T1000 (cell line): ENCODE measurements at regions not wholly inside any gene's neighbourhood (a gene's known extent, or its start where the extent isn't known, plus 50 kb on each side); places are given as distances from the start of the nearest gene placed in this dataset.
A peak's percentile ranks its signal among the peaks of the same experiment; 100 is the strongest.
"Not testable (repeated sequence)": the region's sequence is repeated elsewhere in the genome, so short reads cannot be mapped to it uniquely, and the experiment has no call there.

Experiments
- DNase-seq: peaks from one replicate; lab custom pipeline; 2025; ENCODE audit warnings: mixed read lengths; lab: John Stamatoyannopoulos, UW

DNA sequence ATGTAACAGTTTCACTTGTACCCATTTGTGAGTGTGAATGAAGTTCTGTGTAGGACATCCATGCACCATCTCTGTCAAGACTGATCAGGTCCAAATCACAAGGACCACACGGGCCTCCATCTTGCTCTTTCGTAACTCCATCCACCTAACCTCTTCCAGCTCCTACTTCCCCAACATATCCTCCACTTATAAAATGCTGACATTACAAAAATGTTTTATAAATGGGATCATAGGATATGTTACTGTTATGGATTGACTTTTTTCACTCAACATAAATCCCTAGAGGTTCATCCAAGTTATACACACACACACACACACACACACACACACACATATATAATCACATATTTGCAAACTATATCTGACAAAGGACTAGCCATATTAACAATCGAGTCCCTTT is 476.8 kb downstream of the ZNF516 start:
- no peak for DNase-seq

DNA sequence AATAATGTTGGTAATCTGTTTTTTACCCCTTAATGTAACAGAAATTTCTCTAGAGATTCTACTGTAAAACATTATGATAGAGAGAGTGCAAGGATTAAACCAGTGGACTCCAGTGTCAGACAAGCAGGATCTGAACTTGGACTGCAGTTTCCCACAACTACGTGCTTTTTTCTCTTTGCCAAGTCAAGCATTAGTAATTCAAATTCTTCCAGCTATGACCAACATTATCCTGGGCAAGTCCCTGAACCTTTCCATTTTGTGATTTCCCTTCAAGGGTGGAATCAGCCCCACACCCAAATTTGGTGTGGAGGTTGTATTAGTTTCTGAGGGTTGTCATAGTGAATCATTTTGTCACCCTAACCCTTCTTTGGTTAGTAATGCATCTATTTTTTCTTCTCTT is 482.0 kb downstream of the ZNF516 start:
- no peak for DNase-seq

- DNase-seq = no peak
Observed at GRCh38 chr18:76005632-76006208, 489.3 kb downstream of the ZNF516 start.

- DNase-seq = not testable (repeated sequence)
Observed at GRCh38 chr18:75987913-75988312, 507.1 kb downstream of the ZNF516 start.

DNA sequence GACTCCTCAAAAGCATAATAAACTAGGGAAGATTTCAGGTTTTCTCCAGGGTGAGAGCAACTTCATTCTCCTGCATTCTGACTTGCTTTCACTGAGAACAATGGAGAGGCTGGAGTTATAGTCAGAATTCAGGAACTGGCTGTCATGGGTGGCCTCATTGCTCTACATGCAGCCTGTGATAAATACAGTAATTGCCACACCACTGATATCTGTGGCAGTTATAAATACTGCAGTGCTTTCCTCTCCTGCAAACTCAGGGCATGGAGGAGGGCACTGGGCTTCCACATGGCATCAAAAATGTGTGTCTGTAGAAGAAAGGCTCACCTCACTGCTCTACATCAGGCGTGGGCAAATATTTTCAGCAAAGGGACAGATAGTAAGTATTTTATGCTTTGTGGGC is 510.2 kb downstream of the ZNF516 start:
- no peak for DNase-seq

DNA sequence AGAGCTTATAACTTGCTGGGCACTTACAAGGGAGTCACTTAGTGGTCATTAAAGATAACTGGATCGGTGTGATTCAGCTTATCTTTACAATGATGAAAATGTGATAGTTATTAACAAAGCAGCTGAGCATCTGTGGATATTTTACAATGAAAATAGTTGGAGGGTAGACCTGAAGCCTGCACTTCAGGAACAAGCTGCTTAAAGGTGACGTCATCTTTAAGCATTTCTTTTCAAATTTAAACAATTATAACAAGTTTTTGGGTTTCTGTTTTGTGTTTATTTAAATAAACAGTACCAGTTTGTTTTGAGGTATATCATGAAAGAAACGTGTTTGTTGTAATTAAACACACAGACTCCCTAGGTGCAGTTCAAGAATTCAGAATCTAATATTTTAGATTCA is 513.9 kb downstream of the ZNF516 start:
- DNase-seq = no peak

DNA sequence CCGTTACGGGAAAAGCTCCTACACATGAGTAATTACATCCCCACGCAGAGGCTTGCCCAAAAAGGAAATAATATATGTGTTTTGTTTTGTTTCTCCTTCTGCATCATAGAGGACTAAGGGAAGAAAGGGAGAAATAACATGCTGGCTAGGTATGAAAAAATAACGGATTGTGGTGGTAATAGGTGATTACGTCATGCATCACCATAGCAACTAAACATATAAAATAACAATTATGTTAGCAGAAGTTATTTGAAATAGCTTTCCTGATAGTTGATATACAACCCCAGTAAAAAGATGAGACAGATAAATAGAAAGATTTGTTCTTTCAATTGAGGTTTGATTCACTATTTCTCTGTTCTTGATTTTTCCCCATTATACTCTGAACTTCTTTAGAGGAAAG is 518.0 kb downstream of the ZNF516 start:
- DNase-seq = no peak

- DNase-seq = no peak
Observed at GRCh38 chr18:75970212-75970611, 524.8 kb downstream of the ZNF516 start.

DNA sequence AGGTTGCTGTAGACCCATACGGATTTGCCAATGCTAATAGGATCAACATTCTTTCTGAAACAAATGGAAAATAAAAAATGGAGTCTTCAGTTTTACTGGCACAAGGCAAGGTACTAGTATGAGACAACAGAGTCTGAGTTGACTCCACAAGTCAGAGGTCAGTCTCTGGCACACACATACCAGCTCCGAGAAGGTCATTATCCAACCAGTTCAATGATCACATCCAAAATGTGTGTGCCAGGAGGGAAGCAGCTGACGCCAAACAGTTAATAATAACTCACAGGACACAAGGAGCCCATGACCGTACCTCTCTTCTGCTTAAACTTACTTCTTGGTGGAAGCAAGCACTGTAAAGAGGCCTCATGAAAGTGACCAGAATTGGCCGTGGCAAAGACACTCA is 528.6 kb downstream of the ZNF516 start:
- no peak for DNase-seq

GRCh38 chr18:75962036-75962572 is 532.9 kb downstream of the ZNF516 start:
- no peak for DNase-seq

GRCh38 chr18:75960356-75960755 is 532.9 kb upstream of the SMIM21 start:
- DNase-seq = not testable (repeated sequence)

- no peak for DNase-seq
Observed at GRCh38 chr18:75959150-75959549, 531.6 kb upstream of the SMIM21 start.

DNA sequence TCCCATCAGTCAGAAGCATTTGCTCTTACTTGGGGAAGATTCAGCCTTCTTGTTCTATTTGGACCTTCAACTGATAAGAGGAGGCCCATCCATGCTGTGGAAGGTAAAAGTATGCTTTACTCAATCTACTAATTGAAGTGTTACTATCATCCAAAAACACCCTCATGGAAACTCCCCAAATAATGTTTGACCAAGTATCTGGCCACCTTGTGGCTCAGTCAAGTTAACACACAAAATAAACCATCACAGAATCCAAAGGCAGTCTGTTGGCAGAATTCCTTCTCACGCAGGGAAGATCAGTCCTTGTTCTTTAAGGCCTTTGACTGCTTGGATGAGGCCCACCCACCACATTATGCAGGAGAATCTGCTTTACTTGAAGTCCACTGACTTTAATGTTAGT is 531.2 kb upstream of the SMIM21 start:
- no peak for DNase-seq

GRCh38 chr18:75945265-75945933 is 517.9 kb upstream of the SMIM21 start:
- no peak for DNase-seq

- no peak for DNase-seq
Observed at GRCh38 chr18:75937306-75937705, 509.8 kb upstream of the SMIM21 start.

DNA sequence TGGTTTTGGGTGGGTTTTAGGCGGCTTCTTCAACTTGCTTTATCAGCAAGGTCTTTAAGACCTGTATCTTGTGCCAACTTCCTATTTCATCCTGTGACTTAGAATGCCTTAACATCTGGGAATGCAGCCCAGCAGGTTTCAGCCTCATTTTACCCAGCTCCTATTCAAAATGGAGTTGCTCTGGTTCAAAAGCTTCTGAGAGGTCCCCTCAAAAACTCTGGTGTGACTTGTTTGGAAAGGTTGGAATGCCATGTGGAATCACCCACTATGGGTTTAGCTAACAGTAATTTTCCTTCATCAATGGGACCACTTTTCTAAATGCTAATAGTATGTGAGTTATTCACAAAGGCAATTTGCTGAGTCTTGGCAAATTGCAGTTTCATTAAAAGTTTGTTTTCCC is 509.4 kb upstream of the SMIM21 start:
- DNase-seq = no peak

DNA sequence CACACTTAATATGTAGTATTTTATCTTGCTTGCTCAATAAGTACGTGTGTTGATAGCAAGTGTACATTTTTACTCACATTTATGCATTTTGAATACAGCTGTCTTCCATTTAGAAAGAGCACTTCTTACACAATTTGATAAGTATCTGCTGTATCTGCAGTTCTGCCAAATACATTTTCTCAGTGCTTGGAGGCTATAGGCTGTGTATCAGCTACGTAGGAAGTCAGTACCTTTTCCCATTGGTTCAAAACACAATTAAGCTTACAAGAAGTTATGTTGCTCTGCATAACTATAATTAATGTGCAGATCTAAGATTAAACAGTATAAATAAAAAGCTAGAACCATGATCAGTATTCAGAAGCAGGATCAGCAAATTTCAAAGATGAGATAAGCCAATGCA is 503.6 kb upstream of the SMIM21 start:
- DNase-seq = no peak

- DNase-seq = no peak
Observed at GRCh38 chr18:75928706-75929105, 501.2 kb upstream of the SMIM21 start.

- no peak for DNase-seq
Observed at GRCh38 chr18:75927791-75928190, 500.3 kb upstream of the SMIM21 start.

DNA sequence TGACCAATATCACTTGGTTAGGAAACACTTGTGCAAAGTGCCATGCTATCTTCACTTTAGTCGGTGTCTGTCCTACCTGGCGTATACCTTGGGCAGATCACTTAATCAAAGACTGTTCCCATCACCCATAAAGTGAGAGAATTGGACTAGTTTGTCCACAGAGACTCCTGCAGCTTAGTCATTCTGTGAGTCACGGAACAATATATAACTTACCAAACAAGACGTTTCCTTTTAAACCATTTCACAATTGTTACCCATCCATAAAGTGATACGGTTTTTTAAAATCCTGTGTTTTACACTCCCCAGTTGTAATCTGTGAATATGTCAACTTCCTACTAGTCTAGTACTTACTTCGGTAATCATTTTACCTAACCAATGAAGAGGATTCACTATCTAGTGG is 499.3 kb upstream of the SMIM21 start:
- no peak for DNase-seq

DNA sequence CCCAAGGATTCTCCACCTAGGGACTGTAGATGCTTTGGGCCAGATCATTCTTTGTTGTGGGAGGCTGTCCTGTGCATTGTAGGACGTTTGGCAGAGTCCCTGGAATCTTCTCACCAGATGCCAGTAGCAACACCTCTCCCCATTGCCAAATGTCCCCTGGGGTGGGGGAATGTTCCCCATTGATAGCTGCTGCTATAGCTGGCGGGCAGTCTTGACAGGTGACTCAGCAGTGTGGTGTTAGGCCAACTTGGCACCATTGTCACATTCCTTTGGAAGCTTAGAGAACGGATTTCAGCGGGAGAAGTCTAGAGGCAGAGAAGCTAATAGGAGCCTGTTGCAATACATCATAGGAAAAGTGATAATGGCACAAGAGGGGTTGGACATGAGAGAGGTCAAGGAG is 495.7 kb upstream of the SMIM21 start:
- DNase-seq = peak; percentile 57

DNA sequence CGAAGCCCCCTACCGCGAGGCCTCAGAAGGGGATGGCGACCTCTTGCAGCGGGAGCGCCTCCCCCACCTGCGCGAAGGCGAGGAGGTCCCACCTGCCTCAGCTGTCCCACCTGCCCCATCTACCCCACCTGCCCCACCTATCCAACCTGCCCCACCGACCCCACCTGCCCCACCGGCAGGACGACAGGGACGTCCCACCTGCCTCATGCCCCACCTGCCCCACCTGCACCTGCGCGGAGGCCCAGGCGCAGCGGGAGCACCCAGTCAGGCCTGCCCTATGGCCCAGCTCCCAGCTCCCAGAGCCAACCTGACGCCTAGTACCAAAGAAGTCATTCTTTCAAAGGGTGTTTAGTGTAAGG is 489.1 kb upstream of the SMIM21 start:
- DNase-seq = no peak

GRCh38 chr18:75915941-75916623 is 488.6 kb upstream of the SMIM21 start:
- peak; percentile 19 for DNase-seq
